GM13976 (cell line): ENCODE measurements at regions not wholly inside any gene's neighbourhood (a gene's known extent, or its start where the extent isn't known, plus 50 kb on each side); places are given as distances from the start of the nearest gene placed in this dataset.
"Not testable (repeated sequence)": the region's sequence is repeated elsewhere in the genome, so short reads cannot be mapped to it uniquely, and the experiment has no call there.

ENCODE experiments used
- DNase-seq: peaks from one replicate; pipeline ENCODE4 v3.0.0; 2012; ENCODE audit warnings: low spot score
- in situ Hi-C: fragments of 300-500 bp; cut with MboI; formaldehyde crosslinking; loops from one replicate; pipeline ENCODE4 v1.12.0; 2022; ENCODE audit warnings: low sequenced_read_pairs, mixed read lengths, inconsistent platforms; ENCODE audit not compliant: unreplicated experiment
- TF ChIP-seq, protein P1 (sequence below): IDR thresholded peaks from 2 replicates; pipeline ENCODE4 v1.5.1; 2012; ENCODE audit warnings: borderline replicate concordance, mild to moderate bottlenecking; ENCODE audit not compliant: insufficient read depth; ENCODE audit errors: extremely low read depth, missing control alignments, control extremely low read depth

DNA sequence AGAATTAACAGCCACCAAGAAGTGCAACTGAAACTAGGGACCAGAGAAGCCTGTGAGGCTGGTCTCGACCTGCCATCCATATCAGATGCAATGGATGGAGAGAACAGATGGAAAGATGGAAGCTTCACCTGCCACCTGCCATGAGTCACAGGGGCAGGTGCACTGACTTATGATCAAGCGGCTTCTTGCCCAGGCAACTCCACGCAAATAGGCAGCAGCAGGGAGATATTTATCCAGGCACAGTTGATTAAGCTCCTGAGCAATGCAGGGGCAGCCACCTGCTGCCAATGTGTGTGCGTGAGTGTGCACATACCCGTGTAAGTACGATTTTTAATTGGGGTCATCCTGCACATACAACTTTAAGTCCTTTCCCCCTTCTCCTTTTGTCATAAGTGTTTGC lies 174.2 kb downstream of the PTPRU start:
- TF ChIP-seq, protein P1, sequence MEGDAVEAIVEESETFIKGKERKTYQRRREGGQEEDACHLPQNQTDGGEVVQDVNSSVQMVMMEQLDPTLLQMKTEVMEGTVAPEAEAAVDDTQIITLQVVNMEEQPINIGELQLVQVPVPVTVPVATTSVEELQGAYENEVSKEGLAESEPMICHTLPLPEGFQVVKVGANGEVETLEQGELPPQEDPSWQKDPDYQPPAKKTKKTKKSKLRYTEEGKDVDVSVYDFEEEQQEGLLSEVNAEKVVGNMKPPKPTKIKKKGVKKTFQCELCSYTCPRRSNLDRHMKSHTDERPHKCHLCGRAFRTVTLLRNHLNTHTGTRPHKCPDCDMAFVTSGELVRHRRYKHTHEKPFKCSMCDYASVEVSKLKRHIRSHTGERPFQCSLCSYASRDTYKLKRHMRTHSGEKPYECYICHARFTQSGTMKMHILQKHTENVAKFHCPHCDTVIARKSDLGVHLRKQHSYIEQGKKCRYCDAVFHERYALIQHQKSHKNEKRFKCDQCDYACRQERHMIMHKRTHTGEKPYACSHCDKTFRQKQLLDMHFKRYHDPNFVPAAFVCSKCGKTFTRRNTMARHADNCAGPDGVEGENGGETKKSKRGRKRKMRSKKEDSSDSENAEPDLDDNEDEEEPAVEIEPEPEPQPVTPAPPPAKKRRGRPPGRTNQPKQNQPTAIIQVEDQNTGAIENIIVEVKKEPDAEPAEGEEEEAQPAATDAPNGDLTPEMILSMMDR: no peak
- no peak for DNase-seq
- in situ Hi-C loops: no loop called here

DNA sequence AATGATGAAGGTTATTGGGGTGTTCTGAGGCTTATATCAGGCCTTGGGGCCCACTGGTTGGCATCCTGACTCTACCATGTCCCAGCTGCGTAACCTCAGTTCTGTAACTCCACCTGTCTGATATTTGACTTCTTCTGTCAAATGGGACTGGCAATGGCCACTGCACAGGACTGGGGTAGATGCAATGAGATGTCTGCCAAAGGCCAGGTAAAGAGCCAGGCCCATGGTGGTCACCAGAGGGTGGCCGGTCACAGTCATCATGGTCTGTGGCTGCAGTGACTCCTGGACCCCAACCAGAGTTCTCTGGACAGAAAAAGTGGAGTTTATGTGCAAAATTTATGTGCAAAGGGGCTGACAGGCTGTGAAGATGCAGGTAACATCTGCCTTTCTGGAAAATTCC lies 173.3 kb downstream of the PTPRU start:
- in situ Hi-C loops: no loop called here
- DNase-seq: no peak
- TF ChIP-seq, protein P1: no peak

DNA sequence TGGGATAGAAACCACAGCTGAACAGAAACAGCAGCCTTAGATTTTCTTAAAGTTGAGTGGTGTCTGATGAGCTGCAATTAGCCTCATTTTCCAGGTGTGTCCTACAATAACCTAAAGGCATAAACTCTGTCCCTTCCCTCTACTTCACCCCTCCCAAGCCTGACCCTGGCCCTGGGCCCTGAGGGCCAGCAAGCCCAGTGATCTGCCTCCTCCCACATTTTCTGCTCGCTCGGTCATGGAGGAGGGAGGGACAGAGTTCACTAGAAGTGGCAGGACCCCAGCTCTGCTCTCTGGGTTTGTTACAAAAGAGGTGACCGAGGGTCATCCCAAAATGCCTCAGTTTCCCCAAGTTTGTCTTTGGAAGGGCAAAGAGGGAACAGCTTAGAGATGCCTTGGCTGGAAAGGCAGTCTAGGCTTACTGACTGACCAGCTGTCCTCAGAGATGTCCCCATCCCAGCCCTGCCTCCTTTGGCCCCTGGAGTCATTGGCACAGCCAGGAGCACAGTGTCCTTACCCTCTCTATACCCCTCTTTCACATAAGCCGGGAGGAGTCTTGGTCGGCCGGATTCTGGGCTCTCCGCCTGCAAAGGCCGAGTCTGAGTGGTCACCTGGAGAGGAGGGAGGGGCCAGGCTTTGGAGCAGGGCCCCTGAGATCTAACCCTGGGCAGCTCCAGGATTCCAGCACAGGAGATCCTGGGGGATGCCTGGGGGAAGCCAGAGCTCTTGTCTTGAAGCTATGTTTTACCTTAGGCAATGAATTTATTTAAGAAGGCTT lies 172.7 kb downstream of the PTPRU start:
- in situ Hi-C loops: no loop called here
- TF ChIP-seq, protein P1: no peak
- DNase-seq: no peak

DNA sequence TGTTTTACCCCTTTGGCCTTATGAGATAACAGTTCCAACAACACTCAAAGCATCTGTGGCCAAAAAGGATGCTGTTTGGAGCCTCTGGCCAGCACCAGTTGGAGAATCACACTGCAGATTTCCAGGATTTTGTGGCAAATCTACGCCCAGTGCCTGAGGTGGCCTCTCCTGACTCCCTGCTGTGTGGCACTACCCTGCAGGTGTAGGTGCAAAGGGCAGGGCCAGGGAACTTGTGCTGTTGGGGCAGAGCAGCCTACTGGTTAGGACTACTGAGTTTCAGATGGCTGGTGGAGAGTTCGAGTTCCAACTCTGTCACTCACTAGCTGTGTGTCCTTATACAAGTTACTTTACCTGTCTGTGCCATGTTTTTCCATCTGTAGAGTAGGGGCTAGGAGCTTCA lies 170.5 kb downstream of the PTPRU start:
- in situ Hi-C loops: no loop called here
- TF ChIP-seq, protein P1: no peak
- no peak for DNase-seq

DNA sequence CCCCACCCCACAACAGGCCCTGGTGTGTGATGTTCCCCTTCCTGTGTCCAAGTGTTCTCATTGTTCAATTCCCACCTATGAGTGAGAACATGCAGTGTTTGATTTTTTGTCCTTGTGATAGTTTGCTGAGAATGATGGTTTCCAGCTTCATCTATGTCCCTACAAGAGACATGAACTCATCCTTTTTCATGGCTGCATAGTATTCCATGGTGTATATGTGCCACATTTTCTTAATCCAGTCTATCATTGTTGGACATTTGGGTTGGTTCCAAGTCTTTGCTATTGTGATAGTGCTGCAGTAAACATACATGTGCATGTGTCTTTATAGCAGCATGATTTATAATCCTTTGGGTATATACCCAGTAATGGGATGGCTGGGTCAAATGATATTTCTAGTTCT lies 163.9 kb downstream of the PTPRU start:
- in situ Hi-C loops, DNase-seq: not testable (repeated sequence)

DNA sequence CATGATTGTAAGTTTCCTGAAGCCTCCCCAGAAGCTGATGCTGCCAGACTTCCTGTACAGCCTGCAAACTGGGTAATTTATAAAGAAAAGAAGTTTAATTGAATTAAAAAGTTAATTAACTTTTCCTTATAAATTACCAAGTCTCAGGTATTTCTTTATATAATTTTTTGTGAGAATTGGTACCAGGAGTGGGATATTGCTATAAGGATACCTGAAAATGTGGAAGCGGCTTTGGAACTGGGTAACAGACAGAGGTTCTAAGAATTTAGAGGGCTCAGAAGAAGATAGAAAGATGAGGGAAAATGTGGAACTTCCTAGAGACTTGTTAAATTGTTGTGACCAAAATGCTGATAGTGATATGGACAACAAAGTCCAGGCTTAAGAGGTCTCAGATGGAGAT lies 163.1 kb downstream of the PTPRU start:
- DNase-seq: no peak
- TF ChIP-seq, protein P1: no peak
- in situ Hi-C loops: no loop called here

DNA sequence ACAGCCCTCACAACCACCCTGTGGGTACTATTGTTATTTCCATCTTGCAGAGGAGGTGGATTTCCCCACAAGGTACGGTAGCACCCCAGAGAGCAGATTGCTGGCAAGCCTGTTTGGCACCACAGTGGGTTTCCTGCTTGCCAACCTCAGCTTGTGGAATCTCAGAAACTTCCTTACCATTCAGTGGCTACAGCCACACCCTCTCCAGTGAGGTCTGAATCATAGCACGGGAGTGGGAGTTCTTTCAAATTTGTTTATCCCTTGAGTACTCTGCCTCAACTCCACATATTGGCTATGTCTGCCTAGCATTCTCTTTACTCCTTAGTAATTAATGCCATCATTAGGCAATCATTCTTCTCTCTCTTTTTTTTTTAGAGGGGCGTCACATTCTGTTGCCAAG lies 162.1 kb downstream of the PTPRU start:
- in situ Hi-C loops: no loop called here
- DNase-seq: no peak
- TF ChIP-seq, protein P1: no peak
